ENCODE measurements at regions not wholly inside any gene's neighbourhood (a gene's known extent, or its start where the extent isn't known, plus 50 kb on each side); places are given as distances from the start of the nearest gene placed in this dataset.
A peak's percentile ranks its signal among the peaks of the same experiment; 100 is the strongest.

DNA sequence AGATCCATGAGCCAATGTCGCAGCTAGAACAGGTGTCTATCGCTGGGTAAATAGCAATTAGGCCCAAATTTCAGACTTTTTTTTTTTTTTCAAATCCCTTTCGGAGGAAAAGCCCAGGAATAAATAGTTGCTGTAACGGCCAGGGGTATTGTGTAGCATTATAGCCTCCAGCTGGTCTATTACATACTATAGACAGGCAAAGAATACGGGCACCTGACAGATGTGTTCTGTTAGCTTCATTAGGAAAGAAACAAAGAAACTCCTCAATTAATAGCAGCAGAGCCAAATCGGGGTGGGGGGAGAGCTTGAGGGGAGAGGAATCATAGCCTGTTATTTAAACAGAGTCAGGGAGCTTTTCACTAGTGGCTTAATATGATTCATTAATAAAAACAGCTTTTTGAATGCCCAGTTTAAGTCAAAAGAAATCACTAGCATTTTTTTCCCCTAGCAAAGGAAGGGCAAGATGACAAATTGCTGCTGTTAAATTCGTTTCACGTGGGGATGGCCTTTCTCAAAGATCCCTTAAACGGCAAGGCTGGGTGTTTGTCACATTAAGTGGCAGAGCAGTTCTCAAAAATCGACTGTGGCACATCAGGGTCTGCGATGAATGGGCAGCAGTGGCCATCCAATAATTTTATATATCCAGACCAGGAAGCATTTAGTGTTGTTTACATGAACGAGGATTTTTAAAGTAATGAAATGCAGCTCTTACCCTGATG, 139.4 kb downstream of the ID4 start:
- no peak for DNase-seq (ENCODE audit: low read depth in 2 of 2)

DNA sequence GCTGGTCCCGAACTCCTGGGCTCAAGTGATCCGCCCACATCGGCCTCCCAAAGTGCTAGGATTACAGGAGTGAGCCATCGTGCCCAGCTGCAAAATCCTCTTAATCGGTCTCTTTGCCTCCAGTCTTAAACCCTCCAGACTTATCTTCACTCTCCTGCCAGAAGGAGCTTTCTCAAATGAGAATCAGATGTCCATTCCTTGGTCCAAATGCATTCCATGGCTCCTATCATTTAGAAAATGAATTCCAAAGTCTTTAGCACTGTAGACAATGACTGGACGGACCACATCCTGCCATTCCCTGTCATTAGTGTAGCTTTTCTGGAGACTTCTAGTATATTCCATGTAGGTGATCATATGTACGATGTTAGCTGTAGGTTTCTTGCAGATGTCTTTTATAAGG, 141.9 kb downstream of the ID4 start:
- DNase-seq (ENCODE audit: low read depth in 2 of 2): no peak

DNA sequence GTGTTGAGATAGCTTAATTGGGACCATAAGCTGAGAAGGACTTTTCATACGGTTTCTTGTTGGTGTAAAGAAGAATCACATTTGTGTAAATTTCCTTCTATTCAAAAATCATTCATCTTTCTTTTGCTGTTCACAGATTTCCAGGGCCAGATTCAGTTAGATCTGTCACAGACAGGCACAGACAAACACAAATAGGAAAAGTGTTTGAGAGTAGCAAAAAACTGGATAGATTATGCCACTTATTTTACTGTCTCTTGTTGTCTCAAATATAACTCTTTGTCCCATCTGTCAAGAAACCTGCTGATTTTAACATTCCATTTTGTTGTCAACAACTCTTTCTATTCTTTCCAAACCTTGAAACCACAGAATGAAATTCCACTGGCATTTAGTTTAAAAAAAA, 142.8 kb downstream of the ID4 start:
- no peak for DNase-seq (ENCODE audit: low read depth in 2 of 2)

DNA sequence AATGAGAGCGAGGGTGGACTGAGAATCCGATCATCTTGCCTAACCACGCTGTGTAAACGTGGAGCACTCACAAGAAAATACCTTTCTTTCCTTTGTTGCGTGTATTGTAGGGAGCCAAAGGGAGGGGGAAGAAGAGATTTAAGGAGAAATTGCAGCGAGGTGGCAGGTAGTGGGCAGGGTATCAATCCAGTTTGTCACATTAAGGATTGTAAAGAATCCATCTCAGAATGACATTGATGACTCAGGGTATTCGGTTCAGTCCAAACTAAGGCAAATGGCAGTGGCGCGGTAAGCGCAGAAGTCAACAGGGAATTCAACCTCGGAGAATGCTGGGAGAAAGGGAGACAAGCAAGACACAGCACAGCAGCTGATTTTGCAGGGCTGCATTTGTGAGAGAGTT, 146.2 kb downstream of the ID4 start:
- DNase-seq (ENCODE audit: low read depth in 2 of 2): no peak

DNA sequence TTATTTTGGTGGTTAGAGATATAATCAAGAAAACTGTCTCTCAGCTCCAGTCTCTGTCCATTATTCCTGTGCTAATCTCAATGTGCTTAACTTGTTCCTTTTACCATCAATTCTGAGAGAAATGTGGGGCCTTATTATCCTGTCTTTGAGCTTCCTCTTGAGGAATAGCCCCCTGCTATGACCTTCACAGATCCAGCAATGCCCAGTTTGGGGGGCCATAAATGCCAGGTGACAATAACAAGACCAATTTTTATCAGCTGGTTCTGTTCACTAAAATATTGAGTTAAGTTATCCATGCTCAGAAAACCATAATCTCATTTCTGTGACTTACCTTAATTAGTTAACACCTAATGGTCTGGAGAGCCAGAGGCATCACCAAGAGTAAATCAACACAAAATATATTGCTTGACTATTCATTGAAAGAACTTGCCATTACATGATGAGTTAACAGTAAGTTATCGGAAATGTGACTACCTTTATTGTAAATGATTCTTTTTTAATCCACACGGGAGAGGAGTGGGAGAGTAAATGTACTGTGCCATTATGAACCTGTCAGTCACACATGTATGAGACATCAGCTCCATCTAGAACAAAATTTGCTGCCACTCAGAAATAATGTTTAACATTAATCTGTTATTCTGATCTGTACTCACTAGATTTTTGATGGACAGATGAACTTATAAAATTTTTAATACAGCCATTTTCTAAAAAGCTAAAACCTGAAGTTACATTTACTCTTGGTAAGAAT, 149.7 kb downstream of the ID4 start:
- DNase-seq (ENCODE audit: low read depth in 2 of 2): no peak

DNA sequence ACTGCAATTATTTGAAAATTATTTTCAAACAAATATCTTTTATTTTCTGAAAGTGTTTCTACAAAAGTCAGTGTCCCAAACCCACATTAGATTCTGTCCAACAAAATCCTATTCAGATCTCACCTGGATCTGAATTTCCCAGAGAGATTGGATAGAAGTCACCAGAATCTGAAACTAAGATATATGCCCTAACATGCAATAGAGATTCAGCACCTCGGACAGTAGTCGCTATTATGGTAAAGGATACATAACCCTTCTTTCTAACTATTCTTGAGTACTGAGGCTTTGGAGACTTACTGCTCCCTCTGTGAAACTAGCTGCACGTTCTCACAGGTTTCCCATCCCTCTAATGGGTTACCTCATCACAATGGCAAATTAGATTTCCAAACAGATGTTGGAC, 151.4 kb downstream of the ID4 start:
- DNase-seq (ENCODE audit: low read depth in 2 of 2): no peak

DNA sequence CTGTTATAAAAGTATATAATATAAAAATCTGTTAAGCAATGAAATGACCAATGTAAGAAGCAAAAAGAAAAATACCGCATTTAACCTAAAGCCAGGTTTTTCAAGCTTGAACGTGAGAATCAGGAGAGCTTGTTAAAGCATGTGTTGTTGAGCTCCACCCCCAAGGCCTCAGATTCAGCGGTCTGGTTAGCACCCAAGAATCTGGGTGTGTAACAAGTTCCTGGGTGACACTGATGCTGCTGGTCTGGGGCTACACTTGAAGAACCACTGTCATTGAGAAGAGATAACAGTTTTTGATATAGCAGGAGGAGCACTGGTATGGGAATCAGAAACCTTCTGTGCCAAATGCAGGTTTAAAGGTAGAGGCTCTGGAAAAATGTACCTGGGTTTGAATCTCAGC, 154.0 kb downstream of the ID4 start:
- no peak for DNase-seq (ENCODE audit: low read depth in 2 of 2)

DNA sequence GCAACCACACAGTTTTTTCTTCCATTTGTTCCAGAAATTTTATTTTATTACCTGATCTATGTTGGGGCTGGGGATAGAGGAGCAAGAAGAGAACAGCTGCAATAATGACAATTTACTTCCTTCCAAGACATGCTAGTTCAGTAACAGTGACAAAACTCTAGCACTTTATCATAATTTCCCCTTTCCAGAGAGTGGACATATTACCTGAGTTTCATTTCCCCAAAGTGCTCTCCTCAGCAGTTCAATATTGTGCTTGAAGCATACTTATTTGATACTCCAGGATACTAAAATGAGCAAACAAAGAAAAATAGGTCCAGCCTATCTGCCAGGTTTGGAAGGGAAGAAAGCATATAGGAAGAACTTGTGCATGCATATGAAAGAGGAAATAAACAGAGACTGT, 157.7 kb downstream of the ID4 start:
- no peak for DNase-seq (ENCODE audit: low read depth in 2 of 2)

DNA sequence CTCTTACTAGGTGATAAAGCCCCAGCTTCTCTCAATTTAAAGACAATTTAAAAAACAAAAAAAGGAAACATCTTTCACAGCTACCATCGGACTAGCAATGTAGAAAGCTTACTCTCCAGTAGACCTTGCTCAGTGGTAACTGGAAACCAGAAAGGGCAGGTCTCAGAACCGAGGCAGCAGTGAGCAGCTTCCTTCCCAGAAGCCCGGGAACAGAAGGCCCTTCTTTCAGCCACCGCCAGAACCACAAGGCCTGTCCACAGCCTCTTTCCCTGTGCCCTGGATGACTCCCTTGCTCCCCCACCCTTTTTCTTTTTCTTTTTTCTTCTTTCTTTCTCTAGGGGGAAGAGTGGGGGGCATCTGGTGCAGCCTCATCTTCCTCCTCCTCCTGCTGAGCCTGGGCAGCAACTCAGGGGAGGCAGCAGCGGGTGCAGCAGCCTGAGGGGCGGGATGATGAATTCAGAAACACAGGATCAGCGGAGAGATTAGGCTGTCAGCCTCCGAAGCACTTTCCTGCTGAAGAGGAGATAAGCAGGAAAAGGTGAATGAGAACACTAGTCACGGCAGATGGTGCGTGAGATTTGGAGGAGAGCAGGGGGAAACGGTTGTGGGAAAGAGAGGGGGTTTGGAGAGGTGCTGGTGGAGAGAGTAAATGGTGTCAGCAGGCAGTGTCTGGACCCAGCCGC, 158.5 kb downstream of the ID4 start:
- DNase-seq (ENCODE audit: low read depth in 2 of 2): no peak

DNA sequence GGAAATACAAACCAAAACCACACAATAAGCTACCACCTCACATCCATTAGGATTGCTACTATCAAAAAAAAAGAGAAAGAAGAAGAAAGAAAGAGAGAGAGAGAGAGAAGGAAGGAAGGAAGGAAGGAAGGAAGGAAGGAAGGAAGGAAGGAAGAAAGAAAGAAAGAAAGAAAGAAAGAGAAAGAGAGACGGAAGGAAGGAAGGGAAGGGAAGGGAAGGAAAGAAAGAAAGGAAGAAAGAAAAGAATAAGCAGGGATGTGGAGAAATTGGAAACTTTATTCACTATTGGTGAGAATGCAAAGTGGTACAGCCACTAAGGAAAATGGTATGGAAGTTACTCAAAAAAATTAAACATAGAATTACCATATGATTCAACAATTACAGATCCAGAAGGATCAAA, 159.9 kb downstream of the ID4 start:
- DNase-seq (ENCODE audit: low read depth in 2 of 2): no peak

DNA sequence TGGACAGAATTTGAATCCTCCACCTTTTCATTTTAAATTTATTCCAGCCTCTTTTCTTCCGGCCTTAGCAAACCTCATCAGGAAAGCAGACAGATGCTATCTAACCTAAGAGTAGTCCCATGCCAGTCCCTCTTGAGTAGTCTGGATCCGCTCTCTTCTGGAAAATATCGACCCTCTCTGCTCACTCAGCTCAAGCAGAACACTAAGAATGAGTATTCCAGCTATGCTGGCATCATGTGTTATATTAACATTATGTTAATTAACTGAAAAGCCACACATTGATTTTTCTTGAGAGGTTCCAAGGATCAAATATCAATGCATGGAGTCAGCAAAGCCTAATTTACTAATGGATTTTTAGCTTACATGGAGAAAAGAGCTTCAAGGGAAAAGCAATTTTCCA, 161.4 kb downstream of the ID4 start:
- DNase-seq (ENCODE audit: low read depth in 2 of 2): no peak

DNA sequence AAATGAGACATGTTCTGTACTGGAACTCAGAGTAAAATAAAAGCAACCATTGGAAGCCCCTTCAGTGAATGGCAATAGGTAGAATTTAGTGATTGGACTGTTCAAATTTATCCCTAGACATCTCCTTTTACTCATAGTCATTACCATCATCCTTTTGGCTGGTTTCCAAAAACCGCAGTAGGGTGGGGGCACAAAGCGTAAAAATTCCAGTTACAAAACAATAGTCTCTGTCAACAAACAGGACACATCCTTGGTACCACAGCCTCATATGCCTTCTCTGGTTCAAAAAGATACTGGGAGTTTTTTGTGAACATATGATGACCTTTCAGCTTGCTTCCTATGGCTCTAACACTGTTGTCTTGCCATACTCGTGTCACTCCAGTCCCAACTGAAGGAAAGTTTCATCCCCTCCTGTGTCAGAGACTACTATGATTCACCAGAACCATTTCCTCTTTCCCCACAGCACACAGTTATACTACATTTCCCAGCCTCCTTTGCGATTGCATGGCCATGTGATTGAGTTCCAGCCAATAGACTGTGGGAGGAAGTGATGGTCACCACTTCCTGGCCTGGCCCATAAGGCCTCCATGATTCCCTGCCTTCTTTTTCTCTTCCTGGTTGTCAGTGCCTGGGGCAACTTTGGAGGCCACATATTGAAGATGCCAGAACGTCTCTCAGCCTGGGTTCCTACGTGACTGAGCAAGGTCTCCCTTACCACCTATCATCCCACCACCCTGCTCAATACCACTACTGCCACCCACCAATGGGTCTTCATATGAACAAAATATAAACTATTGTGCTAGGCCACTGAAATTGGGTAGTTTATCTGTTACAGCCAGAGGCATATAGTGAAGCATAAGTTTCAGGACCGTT, 162.4 kb downstream of the ID4 start:
- DNase-seq (ENCODE audit: low read depth in 2 of 2): no peak

DNA sequence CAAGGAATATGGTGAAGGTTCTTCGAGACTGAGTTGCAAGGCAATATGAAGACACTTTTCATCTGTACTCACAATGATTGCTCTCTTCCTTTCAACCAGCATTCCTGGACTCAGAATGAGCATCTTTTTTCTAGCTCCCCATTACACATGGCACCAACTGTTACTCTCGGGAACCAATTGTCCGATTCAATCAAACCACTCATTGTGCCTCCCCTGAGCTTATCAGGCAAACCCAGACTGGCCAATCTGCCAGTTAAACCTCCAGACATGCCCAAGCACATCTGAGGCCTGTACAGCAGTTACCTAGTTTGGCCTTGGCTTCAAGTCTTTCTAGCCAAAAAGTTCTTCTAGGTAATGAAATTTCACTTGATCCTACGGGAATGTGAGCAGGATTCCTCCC, 164.1 kb downstream of the ID4 start:
- DNase-seq (ENCODE audit: low read depth in 2 of 2): no peak

DNA sequence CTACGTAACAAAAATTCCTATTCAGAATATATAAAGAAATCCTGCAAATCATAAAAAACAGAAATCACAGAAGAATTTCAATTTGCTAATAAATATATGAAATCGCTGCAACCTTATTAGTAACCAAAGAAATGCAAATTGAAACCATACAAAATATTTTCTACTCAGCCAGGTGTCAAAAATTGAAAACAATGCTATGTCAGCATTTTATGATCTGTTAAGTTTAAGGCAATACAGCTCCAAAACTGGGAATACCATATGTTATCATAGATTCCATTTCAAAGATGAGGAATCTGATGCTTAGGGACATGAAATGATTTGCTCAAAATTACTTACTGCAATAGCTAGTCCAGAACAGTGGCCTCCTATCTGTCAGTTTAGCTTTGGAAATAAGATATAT, 168.9 kb downstream of the ID4 start:
- DNase-seq (ENCODE audit: low read depth in 2 of 2): no peak

DNA sequence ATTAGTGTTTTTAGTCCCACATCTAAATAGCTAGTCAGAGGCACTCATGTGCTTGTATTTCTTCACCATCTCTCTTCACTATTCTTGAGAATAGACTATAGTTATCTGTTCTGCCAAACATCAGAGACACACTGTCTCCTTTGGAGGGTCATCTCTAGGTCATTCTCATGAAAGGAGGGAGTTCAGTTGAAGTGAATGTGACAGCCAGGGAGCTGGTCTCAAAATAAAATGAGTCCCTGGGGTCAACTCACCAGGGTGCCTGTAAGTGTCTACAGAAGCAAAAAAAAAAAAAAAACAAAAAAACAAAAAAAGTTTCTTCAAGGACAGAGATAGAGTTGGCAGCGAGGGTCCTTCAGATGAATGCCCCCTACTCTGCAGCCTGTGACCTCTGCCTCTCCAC, 171.0 kb downstream of the ID4 start:
- DNase-seq (ENCODE audit: low read depth in 2 of 2): no peak

DNA sequence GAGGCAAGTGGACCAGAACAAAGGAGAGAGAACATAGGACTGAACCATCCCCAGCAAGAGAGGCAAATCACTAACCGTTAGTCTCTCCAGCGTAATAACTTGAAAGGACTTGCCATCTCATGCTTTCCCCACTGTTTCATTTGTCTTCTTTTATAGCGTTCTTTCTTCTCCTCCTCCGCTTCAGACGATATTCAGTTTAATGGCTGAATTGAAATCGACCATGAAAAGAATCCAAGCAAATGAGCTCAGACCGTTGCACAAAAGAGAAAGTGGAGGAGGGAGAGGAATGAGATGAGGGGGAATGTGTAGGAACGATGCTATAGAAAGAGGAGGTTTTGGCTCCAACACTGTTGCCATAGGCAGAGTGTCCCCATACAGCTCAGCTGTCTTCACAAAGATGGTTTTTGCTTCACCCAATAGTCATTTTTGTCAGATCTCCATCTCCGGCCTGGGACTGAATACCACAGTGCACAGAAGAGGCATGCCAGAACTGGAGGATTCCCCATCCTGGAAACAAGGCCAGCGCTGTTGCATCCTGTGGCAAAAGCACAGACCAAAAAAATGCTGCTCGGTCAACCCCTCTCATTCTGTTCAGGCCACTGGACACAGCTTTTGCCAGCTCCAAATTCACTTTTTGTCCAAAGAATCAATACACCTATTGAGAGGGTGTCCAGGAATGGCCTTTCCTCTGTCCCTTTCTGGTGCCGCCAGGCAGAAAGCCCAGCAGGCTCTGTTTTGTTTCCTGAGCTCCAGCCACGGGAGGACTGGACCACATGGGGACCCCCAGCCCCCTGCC, 176.1 kb downstream of the ID4 start:
- DNase-seq (ENCODE audit: low read depth in 2 of 2): no peak

DNA sequence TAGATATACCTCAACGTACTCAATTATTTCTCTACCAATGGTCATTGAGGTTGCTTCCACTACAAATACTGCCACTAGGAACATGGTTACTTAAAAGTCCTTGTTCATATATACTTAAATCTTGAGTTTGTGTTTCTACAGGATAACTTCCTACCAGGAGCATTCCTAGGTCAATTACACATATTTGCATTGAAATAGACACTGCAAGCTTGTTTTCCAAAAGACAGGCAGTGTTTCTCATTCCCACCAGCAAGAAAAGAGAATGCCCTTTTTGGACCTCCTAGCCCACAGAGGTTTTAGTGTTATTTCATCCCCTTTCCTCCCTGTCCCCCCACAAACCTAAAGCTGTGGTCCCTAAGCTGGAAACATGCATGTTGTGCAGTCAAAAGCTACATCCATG, 177.3 kb downstream of the ID4 start:
- no peak for DNase-seq (ENCODE audit: low read depth in 2 of 2)

DNA sequence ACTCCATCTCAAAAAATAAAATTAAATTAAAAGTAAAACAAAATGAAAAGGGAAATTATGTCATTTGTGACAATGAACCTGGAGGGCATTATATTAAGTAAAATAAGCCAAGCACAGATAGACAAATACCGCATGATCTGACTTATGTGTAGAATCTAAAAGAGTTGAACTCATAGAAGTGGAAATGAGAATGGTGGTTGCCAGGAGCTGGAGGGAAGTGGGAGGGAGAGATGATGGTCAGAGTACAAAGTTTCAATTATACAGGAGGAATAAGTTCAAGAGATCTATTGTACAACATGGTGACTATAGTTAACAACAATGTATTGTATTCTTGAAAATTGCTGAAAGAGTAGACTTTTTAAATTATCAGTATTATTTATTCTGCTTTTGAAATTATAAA, 183.4 kb downstream of the ID4 start:
- DNase-seq (ENCODE audit: low read depth in 2 of 2): no peak

DNA sequence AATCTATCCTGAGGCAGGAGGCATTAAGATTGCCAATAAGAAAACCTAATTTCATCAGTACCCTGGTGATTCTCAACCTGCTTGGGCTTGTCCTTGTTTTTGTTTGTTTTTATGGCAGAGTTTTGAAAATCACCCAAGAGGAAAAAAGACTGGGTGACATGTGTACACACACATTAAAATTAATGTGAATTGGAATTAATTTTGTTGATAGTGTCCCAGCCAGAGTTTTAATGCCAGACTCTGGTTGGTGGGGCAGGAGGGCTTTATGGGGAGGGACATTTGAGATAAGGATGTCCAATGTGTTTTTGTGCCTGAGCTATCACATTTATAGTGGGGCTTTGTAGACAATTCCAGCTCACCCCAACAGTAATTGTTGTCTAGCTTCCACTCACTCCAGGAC, 184.6 kb downstream of the ID4 start:
- no peak for DNase-seq (ENCODE audit: low read depth in 2 of 2)

DNA sequence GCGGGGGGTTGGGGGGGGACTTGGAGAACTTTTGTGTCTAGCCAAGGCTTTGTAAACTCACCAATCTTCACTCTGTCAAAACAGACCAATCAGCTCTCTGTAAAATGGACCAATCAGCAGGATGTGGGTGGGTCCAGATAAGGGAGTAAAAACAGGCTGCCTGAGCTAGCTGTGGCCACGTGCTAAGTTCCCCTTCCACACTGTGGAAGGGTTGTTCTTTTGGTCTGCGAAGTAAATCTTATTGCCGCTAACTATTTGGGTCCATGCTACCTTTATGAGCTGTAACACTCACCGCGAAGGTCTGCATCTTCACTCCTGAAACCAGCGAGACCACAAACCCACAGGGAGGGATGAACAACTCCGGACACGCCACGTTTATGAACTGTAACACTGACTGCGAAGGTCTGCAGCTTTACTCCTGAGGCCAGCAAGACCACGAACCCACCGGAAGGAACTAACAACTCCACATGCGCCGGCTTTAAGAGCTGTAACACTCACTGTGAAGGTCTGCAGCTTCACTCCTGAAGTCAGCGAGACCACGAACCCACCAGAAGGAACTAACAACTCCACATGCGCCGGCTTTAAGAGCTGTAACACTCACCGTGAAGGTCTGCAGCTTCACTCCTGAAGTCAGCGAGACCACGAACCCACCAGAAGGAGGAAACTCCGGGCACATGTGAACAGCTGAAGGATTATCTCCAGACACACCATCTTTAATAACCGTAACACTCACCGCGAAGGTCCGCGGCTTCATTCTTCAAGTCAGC, 186.6 kb downstream of the ID4 start:
- peak in 1 of 2 donors; percentile 4 for DNase-seq (ENCODE audit: low read depth in 2 of 2)

DNA sequence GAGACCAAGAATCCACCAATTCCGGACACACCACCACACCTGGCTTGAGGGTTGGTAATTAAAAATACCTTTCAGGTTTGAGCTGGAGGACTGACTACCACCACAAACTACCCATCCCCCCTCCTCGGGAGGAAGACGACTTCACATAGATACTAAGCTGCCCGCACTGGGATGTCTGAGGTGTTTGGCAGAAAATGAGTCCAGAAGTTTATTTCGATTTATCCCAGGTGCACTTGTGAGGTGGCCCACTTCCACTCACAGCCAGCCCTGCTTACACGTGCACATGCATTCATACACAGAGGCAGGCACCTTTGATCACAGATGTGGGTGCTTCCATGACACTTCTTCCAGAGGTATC, 187.1 kb downstream of the ID4 start:
- DNase-seq (ENCODE audit: low read depth in 2 of 2): no peak
